GM19467 (cell line): ENCODE measurements at regions not wholly inside any gene's neighbourhood (a gene's known extent, or its start where the extent isn't known, plus 50 kb on each side); places are given as distances from the start of the nearest gene placed in this dataset.

ENCODE experiments used
- ATAC-seq: cut with Tn5 transposase; IDR thresholded peaks from one replicate; pipeline ENCODE4 v1.9.1; 2021; ENCODE audit warnings: mild to moderate bottlenecking, moderate library complexity; ENCODE audit not compliant: unreplicated experiment

- no peak for ATAC-seq
Observed at GRCh38 chr10:9757176-9757575, 1260.5 kb upstream of the CELF2 start.

- ATAC-seq = no peak
Observed at GRCh38 chr10:9759596-9759995, 1258.1 kb upstream of the CELF2 start.

GRCh38 chr10:9762966-9763656 lies 1254.6 kb upstream of the CELF2 start:
- no peak for ATAC-seq

- no peak for ATAC-seq
Observed at GRCh38 chr10:9766762-9767161, 1250.9 kb upstream of the CELF2 start.

GRCh38 chr10:9781666-9782065 lies 1236.0 kb upstream of the CELF2 start:
- ATAC-seq = no peak

- ATAC-seq = no peak
Observed at GRCh38 chr10:9786101-9786500, 1231.6 kb upstream of the CELF2 start.

- ATAC-seq = no peak
Observed at GRCh38 chr10:9786576-9786975, 1231.1 kb upstream of the CELF2 start.

GRCh38 chr10:9789996-9790395 lies 1227.7 kb upstream of the CELF2 start:
- ATAC-seq = no peak

GRCh38 chr10:9792181-9792580 lies 1225.5 kb upstream of the CELF2 start:
- no peak for ATAC-seq

GRCh38 chr10:9796564-9796963 lies 1221.1 kb upstream of the CELF2 start:
- no peak for ATAC-seq

- no peak for ATAC-seq
Observed at GRCh38 chr10:9800011-9800410, 1217.7 kb upstream of the CELF2 start.

GRCh38 chr10:9800571-9800970 lies 1217.1 kb upstream of the CELF2 start:
- no peak for ATAC-seq

GRCh38 chr10:9807846-9808245 lies 1209.8 kb upstream of the CELF2 start:
- no peak for ATAC-seq

GRCh38 chr10:9811601-9812000 lies 1206.1 kb upstream of the CELF2 start:
- no peak for ATAC-seq

- ATAC-seq = no peak
Observed at GRCh38 chr10:9814285-9814864, 1203.3 kb upstream of the CELF2 start.

GRCh38 chr10:9819756-9820494 lies 1197.7 kb upstream of the CELF2 start:
- no peak for ATAC-seq

GRCh38 chr10:9823268-9823930 lies 1194.3 kb upstream of the CELF2 start:
- no peak for ATAC-seq

- no peak for ATAC-seq
Observed at GRCh38 chr10:9824631-9825071, 1193.0 kb upstream of the CELF2 start.

GRCh38 chr10:9825491-9826018 lies 1192.1 kb upstream of the CELF2 start:
- ATAC-seq = no peak

GRCh38 chr10:9828110-9828509 lies 1189.6 kb upstream of the CELF2 start:
- no peak for ATAC-seq

GRCh38 chr10:9833942-9834341 lies 1183.7 kb upstream of the CELF2 start:
- no peak for ATAC-seq
